IPS-18a (cell line): ENCODE measurements at regions not wholly inside any gene's neighbourhood (a gene's known extent, or its start where the extent isn't known, plus 50 kb on each side); places are given as distances from the start of the nearest gene placed in this dataset.
"Not testable (repeated sequence)": the region's sequence is repeated elsewhere in the genome, so short reads cannot be mapped to it uniquely, and the experiment has no call there.

Experiments
- H3K27ac ChIP-seq: one replicate; pipeline ENCODE4 v1.5.1; 2013; ENCODE audit warnings: low read length
- H3K27me3 ChIP-seq: one replicate; pipeline ENCODE4 v1.6.1; 2013; ENCODE audit warnings: mild to moderate bottlenecking, low read length; ENCODE audit not compliant: control insufficient read depth, insufficient read depth
- H3K36me3 ChIP-seq: one replicate; pipeline ENCODE4 v1.6.1; 2013; ENCODE audit warnings: low read depth, low read length; ENCODE audit not compliant: control insufficient read depth
- H3K4me1 ChIP-seq: one replicate; pipeline ENCODE4 v1.6.1; 2013; ENCODE audit warnings: low read depth, low read length; ENCODE audit not compliant: control insufficient read depth
- H3K4me3 ChIP-seq: one replicate; pipeline ENCODE4 v1.5.1; 2013; ENCODE audit warnings: low read length
- H3K9ac ChIP-seq: one replicate; pipeline ENCODE4 v1.6.1; 2013; ENCODE audit warnings: mild to moderate bottlenecking, low read length, moderate library complexity
- H3K9me3 ChIP-seq: one replicate; pipeline ENCODE4 v1.6.1; 2013; ENCODE audit warnings: low read depth, low read length; ENCODE audit not compliant: control insufficient read depth

GRCh38 chr5:68849906-68850305 is 243.9 kb upstream of the SLC30A5 start:
- no peak overlapping the region for H3K27ac ChIP-seq
- H3K9me3 ChIP-seq = no peaks in the 10 kb centered on the region
- no peaks in the 10 kb centered on the region for H3K27me3 ChIP-seq
- H3K4me3 ChIP-seq = no peak overlapping the region
- H3K36me3 ChIP-seq = no peaks in the 10 kb centered on the region
- no peak overlapping the region for H3K9ac ChIP-seq
- H3K4me1 ChIP-seq = no peaks in the 10 kb centered on the region

GRCh38 chr5:68861099-68861498 is 232.7 kb upstream of the SLC30A5 start:
- peaks cover 7% of the 10 kb centered on the region for H3K9me3 ChIP-seq
- H3K4me3 ChIP-seq = no peak overlapping the region
- no peak overlapping the region for H3K9ac ChIP-seq
- no peaks in the 10 kb centered on the region for H3K27me3 ChIP-seq
- H3K36me3 ChIP-seq = no peaks in the 10 kb centered on the region
- H3K4me1 ChIP-seq = no peaks in the 10 kb centered on the region
- no peak overlapping the region for H3K27ac ChIP-seq

GRCh38 chr5:68862560-68862959 is 231.3 kb upstream of the SLC30A5 start:
- Histone ChIP-seq H3K4me1 (no peaks in the 10 kb centered on the region), H3K27ac (no peak overlapping the region), H3K4me3 (no peak overlapping the region), H3K9ac (no peak overlapping the region), H3K27me3 (no peaks in the 10 kb centered on the region), H3K9me3 (peaks cover 7% of the 10 kb centered on the region), H3K36me3 (no peaks in the 10 kb centered on the region)

- H3K4me3 ChIP-seq, H3K9ac ChIP-seq, H3K9me3 ChIP-seq, H3K4me1 ChIP-seq, H3K27ac ChIP-seq, H3K27me3 ChIP-seq, H3K36me3 ChIP-seq: not testable (repeated sequence)
These were observed 228.6 kb upstream of the SLC30A5 start for GRCh38 chr5:68865192-68865591.

GRCh38 chr5:68872088-68872839 is 221.6 kb upstream of the SLC30A5 start:
- H3K27ac ChIP-seq = no peak overlapping the region
- H3K9me3 ChIP-seq = no peaks in the 10 kb centered on the region
- no peak overlapping the region for H3K9ac ChIP-seq
- H3K4me1 ChIP-seq = peaks cover 5% of the 10 kb centered on the region
- no peaks in the 10 kb centered on the region for H3K36me3 ChIP-seq
- no peak overlapping the region for H3K4me3 ChIP-seq
- no peaks in the 10 kb centered on the region for H3K27me3 ChIP-seq

- Histone ChIP-seq H3K9me3 (no peaks in the 10 kb centered on the region), H3K4me3 (no peak overlapping the region), H3K27me3 (no peaks in the 10 kb centered on the region), H3K36me3 (no peaks in the 10 kb centered on the region), H3K27ac (no peak overlapping the region), H3K9ac (no peak overlapping the region), H3K4me1 (peaks cover 5% of the 10 kb centered on the region)
These were observed 220.6 kb upstream of the SLC30A5 start for GRCh38 chr5:68873198-68873597.

GRCh38 chr5:68875351-68875750 is 218.5 kb upstream of the SLC30A5 start:
- Histone ChIP-seq H3K9me3 (no peaks in the 10 kb centered on the region), H3K27ac (no peak overlapping the region), H3K4me3 (no peak overlapping the region), H3K4me1 (peaks cover 5% of the 10 kb centered on the region), H3K9ac (no peak overlapping the region), H3K27me3 (no peaks in the 10 kb centered on the region), H3K36me3 (no peaks in the 10 kb centered on the region)

GRCh38 chr5:68883436-68883835 is 210.4 kb upstream of the SLC30A5 start:
- no peak overlapping the region for H3K4me3 ChIP-seq
- no peak overlapping the region for H3K27ac ChIP-seq
- no peaks in the 10 kb centered on the region for H3K36me3 ChIP-seq
- no peak overlapping the region for H3K9ac ChIP-seq
- H3K27me3 ChIP-seq = no peaks in the 10 kb centered on the region
- H3K4me1 ChIP-seq = no peaks in the 10 kb centered on the region
- H3K9me3 ChIP-seq = no peaks in the 10 kb centered on the region

GRCh38 chr5:68884144-68884754 is 209.6 kb upstream of the SLC30A5 start:
- Histone ChIP-seq H3K4me1 (no peaks in the 10 kb centered on the region), H3K27ac (no peak overlapping the region), H3K27me3 (no peaks in the 10 kb centered on the region), H3K4me3 (no peak overlapping the region), H3K36me3 (no peaks in the 10 kb centered on the region), H3K9me3 (no peaks in the 10 kb centered on the region), H3K9ac (no peak overlapping the region)

GRCh38 chr5:68884883-68885282 is 208.9 kb upstream of the SLC30A5 start:
- no peaks in the 10 kb centered on the region for H3K4me1 ChIP-seq
- H3K27me3 ChIP-seq = no peaks in the 10 kb centered on the region
- no peaks in the 10 kb centered on the region for H3K9me3 ChIP-seq
- H3K9ac ChIP-seq = no peak overlapping the region
- no peaks in the 10 kb centered on the region for H3K36me3 ChIP-seq
- no peak overlapping the region for H3K4me3 ChIP-seq
- no peak overlapping the region for H3K27ac ChIP-seq

- no peak overlapping the region for H3K27ac ChIP-seq
- no peaks in the 10 kb centered on the region for H3K36me3 ChIP-seq
- H3K4me3 ChIP-seq = no peak overlapping the region
- no peaks in the 10 kb centered on the region for H3K4me1 ChIP-seq
- no peak overlapping the region for H3K9ac ChIP-seq
- H3K9me3 ChIP-seq = no peaks in the 10 kb centered on the region
- no peaks in the 10 kb centered on the region for H3K27me3 ChIP-seq
These were observed 207.0 kb upstream of the SLC30A5 start for GRCh38 chr5:68886814-68887213.

GRCh38 chr5:68891718-68892117 is 202.1 kb upstream of the SLC30A5 start:
- no peak overlapping the region for H3K27ac ChIP-seq
- no peak overlapping the region for H3K4me3 ChIP-seq
- no peaks in the 10 kb centered on the region for H3K36me3 ChIP-seq
- H3K9me3 ChIP-seq = no peaks in the 10 kb centered on the region
- no peaks in the 10 kb centered on the region for H3K4me1 ChIP-seq
- no peaks in the 10 kb centered on the region for H3K27me3 ChIP-seq
- H3K9ac ChIP-seq = no peak overlapping the region
